Vagina (tissue), 2 donors: ENCODE measurements at regions not wholly inside any gene's neighbourhood (a gene's known extent, or its start where the extent isn't known, plus 50 kb on each side); places are given as distances from the start of the nearest gene placed in this dataset.

Experiments used
- POLR2A ChIP-seq, 2 donors: fragments of 450-650 bp; IDR thresholded peaks; one replicate each; pipeline ENCODE4 v1.6.1; 2017; ENCODE audit warnings: antibody characterized with exemption in 2 of 2, mild to moderate bottlenecking in 2 of 2, moderate library complexity in 2 of 2
- POLR2AphosphoS5 ChIP-seq, 2 donors: sonication (generic); formaldehyde crosslinking; IDR thresholded peaks; one replicate each; pipeline ENCODE4 v1.9.0; 2017; ENCODE audit warnings: antibody characterized with exemption in 2 of 2, mild to moderate bottlenecking in 2 of 2, low read depth in 1 of 2; ENCODE audit not compliant: insufficient read depth in 1 of 2
- TF ChIP-seq, protein P1 (sequence below), 3 experiments: fragments of 450-650 bp in 2 of 3; fragments of 200-600 bp in 1 of 3; sonication (generic) in 1 of 3; IDR thresholded peaks; one replicate each; pipeline ENCODE4 v1.5.1; 2017 to 2019; ENCODE audit warnings: antibody characterized with exemption in 3 of 3, mild to moderate bottlenecking in 2 of 3, moderate library complexity in 2 of 3

DNA sequence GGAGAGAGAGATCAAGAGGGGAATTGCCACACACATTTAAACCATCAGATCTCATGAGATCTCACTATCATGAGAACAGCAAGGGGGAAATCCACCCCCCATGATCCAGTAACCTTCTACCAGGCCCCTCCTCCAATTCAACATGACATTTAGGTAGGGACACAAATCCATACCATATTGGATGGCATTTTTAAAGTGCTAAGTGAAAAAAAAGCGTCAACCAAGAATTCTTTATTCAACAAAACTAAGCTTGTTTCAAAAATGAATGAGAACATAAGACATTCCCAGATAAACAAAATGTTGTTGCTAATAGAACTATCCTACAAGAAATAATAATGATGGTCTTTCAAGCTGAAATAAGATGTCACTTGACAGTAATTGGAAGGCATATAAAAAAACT, 626.2 kb upstream of the LRRTM1 start:
- TF ChIP-seq, protein P1, sequence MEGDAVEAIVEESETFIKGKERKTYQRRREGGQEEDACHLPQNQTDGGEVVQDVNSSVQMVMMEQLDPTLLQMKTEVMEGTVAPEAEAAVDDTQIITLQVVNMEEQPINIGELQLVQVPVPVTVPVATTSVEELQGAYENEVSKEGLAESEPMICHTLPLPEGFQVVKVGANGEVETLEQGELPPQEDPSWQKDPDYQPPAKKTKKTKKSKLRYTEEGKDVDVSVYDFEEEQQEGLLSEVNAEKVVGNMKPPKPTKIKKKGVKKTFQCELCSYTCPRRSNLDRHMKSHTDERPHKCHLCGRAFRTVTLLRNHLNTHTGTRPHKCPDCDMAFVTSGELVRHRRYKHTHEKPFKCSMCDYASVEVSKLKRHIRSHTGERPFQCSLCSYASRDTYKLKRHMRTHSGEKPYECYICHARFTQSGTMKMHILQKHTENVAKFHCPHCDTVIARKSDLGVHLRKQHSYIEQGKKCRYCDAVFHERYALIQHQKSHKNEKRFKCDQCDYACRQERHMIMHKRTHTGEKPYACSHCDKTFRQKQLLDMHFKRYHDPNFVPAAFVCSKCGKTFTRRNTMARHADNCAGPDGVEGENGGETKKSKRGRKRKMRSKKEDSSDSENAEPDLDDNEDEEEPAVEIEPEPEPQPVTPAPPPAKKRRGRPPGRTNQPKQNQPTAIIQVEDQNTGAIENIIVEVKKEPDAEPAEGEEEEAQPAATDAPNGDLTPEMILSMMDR (IDR thresholded peaks at IDR 0.05), result no peak
- no peak for TF ChIP-seq POLR2A (IDR thresholded peaks at IDR 0.05)
- no peak for TF ChIP-seq POLR2AphosphoS5 (IDR thresholded peaks at IDR 0.05; ENCODE audit: insufficient read depth in 1 of 2, low read depth in 1 of 2)
